Hematopoietic multipotent progenitor cell treated with erythropoietin and hydrocortisone succinate and interleukin-3 and kit ligand, for 8 days (in vitro differentiated cells): ENCODE measurements at regions not wholly inside any gene's neighbourhood (a gene's known extent, or its start where the extent isn't known, plus 50 kb on each side); places are given as distances from the start of the nearest gene placed in this dataset.

Source experiments
- DNase-seq: peaks from one replicate; pipeline ENCODE4 v3.0.0-alpha.2; 2015

GRCh38 chr5:139733698-139734538, 61.7 kb upstream of the PSD2 start:
- DNase-seq = no peak

DNA sequence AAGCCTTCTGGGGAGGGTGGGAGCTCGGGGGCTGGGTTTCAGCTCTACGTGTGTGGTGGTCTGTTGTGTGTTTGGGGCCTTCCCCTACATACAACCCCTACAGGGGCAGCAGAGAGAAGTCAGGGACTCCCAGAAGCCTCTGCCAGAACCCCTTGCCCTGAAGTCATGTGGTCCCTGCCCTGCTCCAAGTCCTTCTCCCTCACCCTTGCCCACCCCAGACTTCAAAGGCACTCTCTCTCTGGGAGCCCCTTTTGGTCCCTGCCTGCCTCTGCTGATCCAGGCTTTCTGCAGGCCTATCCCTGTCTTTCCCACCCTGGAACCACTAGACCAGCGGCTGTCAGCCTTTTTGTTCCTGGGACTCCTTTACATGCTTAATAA, 61.1 kb upstream of the PSD2 start:
- DNase-seq = no peak

DNA sequence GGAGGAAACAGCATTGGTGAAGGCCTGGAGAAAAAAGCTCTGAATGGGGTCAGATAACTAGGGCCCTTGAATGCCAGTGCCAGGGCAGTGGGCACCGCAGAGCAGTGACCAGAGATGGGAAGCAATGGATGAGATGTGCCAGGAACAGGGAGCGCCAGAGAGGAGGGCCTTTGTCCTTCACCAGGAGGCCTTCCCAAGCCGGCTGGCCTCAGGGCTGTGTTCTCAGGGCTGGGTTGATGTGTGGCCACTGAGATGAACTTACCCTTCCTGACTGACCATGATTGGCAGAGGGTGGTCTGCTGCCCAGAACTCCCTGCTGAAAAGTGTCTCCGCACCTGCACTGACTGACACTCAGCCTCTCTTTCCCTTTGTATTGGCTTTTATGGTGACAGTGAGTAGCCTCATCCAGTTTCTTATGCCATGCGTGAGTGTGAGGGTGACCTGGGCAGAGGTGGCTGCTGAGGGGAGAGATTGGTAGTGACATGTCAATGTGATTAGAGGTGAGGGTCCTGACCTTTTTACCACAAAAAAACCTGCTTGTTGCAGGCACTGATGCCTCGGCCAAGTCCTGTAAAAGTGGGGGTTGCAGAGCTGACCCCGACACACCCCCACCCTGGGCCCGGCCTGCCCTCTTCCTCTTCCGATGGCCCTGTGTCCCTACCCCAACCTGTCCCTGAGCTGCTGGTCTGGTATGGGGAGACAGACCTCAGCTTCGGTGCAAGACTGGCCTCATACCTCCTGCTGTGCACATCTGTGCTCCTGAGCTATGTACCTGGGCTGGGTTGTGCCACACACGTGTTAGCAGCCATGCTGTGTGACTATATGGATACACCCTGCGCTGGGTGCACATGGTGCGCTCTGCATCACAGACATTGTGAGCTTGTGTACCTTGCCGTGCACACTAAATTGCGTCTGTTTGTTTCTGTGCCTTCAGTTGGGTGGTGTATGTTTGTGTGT, 57.1 kb upstream of the PSD2 start:
- DNase-seq = no peak

DNA sequence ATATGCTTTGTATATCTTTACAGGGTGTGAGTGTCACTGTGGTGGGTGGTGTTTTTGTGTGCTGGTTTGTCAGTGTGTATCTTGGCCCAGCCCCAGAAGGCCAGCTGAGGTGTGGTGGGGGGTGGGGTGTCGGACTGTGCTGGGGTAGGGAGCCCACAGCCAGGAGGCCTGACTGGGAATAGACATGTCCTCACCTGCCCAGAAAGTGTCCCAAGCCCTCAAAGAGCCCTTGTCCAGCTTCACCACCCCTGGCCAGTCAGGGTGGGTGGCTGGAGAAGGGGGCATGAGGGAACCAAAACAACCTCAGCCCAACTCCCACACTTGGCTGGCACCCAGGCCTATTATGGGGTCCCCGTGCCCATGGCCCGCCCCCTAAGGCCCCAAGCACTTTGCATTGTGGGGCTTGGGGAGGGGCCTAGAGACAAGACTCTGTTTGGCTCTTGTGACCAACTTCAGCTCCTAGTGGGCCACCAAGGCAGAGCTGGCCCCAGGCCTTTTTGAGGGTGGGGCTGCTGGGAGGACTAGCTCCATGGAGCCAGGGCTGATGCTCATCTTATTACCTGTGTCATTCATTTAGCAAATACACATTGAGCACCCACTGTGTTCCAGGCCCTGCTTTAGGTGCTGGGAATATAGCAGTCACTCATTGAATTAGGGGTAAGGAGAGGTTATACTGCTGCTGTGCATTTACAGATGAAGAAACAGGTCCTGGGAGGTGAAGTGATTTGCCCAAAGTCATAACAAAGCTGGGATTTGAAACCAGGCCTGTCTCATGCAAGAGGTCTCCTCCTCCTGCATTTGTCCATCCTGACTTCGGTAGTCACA, 56.2 kb upstream of the PSD2 start:
- DNase-seq = no peak

DNA sequence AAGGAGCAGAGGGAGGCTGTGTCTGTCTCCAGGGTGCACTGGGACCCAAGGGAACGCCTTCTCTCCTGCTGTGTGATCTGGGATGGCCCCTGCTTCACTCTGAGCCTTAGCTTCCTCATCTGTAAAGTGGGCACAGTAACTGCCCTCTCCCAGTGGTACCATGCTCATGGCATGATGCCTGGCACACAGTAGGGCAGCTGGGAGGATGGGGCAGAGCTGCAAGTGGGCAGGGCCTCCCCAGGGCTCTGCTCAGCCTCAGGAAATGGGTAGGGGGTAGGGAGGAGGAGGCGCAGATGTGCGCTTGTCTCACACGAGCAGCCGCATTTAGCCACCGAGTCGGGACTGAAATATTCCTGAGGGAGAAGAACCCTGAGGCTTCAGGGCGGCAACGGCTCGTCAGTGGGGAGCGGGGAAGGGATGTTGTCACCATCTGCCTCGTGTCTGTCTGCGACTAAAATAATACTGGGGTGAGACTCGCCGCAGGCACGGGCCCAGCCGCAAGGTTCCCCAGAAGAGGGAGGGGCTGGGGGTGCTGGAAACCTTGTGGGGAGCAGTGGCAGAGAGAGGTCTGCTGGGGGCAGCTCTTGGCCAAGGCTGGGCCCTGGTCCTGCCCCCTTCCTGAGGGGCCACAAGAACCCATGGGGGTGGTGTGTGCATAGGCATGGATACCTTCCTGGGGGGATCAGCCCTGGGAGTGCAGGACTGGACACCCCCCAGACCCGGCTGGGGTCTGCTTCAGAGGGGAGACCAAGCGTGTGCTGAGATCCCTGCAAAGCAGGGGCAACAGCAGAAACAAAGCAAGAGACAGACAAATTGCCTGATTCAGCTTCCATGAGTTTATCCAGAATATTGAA, 55.2 kb upstream of the PSD2 start:
- DNase-seq = no peak

DNA sequence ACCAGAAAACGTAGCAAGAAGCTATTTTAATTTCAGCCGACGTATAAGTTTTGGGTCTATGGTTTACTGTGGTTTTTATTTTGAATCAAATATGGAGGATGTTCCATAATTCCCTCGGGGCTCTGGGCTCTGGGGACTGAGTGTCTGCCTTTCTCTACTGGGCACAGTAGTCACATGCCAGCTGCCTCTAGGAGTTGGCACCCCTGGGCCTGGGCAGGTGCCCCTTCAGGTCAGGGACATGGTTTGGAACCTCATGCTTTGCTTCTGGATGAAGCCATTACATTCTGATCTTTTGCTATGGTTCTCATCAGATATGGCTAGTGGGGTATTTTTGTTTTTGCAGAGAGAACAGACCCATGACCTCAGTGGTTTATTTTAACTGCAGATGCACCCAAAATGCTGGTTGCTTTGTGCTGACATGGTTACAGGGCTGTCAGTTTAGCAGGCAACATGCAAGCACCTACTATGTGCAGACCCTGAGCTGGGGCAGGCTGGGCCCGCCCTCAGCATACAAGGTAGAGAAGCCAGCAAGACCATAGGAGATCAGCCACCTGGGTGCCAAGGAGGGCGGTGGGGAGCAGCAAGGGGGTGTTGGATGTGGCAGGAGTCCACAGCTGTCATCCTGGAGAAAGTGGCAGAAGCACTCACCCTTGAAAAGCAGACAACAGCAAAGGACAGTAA, 54.5 kb upstream of the PSD2 start:
- DNase-seq = no peak

DNA sequence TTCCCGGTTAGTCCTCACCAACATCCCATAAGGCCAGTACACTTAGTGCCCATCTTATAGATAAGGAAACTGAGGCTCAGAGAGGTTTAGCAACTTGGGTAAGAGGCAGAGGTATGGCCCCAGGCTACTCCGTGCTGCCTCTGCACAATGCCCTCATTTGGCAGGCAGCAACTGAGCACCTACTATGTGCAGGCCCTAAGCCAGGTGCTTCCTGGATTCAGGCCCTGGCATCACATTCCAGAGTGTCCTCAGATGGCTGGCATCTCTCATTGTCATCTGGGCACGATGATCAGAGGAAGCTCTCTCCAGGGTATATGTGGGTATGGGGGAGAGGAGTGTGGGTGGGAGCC, 53.8 kb upstream of the PSD2 start:
- DNase-seq = no peak

- DNase-seq = no peak
Observed at GRCh38 chr5:139742173-139742903, 53.3 kb upstream of the PSD2 start.

GRCh38 chr5:139743001-139743771, 52.4 kb upstream of the PSD2 start:
- DNase-seq = no peak

- DNase-seq = no peak
Observed at GRCh38 chr5:139743804-139744203, 51.8 kb upstream of the PSD2 start.

DNA sequence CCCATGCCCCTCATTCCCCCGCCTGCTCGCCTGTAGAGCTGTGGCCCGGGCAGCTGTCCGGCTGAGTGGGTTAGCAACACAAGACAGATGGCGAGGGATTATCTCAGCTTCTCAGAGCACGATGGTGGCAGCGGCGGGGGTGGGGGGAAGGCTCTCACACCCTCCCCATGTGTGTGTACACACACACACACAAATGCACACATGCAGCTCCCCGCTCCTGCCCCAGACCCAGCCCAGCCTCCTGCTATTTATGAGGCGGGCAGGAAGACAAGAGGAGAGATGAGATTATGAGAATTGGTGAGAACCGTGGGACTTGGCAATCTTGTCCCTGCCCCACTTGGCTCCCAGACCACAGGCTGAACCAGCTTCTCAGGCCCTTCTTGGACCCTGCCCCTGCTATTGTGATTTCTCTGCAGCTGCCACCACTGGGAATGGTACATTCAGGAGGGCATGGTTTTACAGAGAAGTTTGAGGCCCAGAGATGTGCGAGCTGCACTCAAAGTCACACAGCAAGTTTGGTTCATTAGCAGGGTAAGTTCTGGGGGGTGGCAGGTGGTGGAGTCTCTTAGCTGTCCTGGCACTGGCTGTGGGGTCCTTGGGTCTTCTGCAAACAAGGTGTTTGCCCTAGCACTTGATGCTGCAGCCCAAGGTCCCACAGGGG, 51.0 kb upstream of the PSD2 start:
- no peak for DNase-seq

DNA sequence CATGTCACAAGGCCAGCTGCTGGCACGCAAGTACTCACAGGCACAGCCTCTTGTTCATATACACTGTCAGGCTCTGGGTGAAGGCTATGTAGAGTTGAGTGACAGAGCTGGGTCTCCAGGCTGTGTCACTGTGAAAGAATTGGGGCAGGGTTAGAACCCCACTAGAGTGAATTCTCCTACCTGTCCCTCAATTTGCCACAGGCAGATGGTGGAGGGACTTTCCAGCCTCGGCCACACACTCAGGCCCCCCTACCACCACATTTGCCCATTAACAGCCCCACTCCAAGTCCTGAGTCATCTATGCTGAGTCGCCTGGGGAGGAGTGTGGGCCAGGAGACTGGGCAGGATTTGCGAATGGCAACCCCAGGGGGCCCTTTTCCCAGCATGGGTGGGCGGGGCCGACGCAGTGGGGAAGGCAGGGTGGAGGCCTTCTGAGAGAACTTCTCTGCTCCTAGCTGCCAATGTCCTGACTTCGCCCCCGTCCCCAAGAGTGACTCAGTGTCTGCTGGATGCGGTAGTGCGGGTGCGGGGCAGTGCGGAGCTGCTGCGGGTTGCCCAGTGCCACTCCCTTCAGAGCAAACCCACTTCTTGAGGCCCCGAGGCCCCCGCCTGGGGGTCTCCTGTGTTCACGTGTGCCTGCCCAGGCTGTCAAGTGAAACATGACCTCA, 50.3 kb upstream of the PSD2 start:
- DNase-seq = peak; percentile 33

DNA sequence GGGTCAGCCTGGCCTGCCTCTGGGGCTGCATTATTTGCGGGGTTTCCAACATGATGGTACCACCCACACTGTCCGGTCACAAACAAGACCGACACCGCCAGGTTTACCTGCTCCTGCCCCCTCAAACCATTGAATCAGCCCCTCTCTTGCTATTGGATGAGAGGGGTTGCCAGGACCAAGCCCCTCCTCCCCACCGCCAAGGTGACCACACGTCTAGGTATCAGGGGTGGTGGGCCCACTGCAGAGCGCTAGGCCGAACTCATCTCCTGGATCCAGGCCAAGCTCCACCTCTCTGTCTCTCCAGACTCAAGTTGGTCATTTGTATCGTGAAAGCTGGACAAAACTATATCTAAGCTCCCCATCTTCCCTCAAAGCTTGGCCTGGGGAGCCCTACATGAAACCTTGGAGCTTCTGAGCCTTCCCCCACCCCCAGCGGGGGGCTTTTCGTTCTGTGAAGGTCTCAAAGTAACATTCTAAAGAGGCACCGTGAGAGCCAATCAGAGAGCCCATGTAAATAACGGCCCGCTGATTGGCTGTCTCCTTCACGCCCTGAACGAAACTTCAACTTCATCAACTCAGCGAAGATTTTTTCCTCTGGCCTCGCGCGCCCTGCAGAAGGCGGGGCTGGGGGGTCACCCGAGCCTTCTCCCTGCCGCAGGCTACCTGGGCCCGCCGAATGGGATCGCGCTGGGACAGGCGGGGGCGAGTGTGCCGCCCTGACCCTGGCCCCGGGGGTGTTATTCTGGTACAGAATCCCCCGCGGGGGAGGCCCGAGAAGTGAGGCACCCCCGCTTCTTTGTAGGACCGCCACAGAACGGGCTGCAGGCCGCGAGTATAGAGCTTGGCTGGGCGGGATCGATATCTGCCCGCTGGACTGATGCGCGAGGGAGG, 49.6 kb upstream of the PSD2 start:
- peak; percentile 61 for DNase-seq
